A549 (cell line): ENCODE measurements at regions not wholly inside any gene's neighbourhood (a gene's known extent, or its start where the extent isn't known, plus 50 kb on each side); places are given as distances from the start of the nearest gene placed in this dataset.

Experiments
- ATAC-seq, 2 experiments: fragments of 200-7000 bp in 1 of 2; fragments of >200 bp in 1 of 2; cut with Nextera tagmentation in 1 of 2; cut with Tn5 transposase in 1 of 2; 3 replicates each; pipeline versions ENCODE4 v1.8.0 to v1.9.1; 2018 to 2020; ENCODE audit warnings: mild to moderate bottlenecking in 1 of 2, moderate library complexity in 1 of 2
- CTCF ChIA-PET: fragments of 300-600 bp; sonication (Branson Sonifier 250); formaldehyde crosslinking; extraction: SDS; loops from one replicate; lab custom pipeline; 2021; ENCODE audit warnings: antibody characterized with exemption, inconsistent platforms; lab: Yijun Ruan, JAX
- POLR2A ChIA-PET: fragments of 350-600 bp; formaldehyde crosslinking; extraction: SDS; loops from one replicate; lab custom pipeline; 2021; ENCODE audit warnings: antibody characterized with exemption, inconsistent platforms; lab: Yijun Ruan, JAX
- DNase-seq, 2 experiments: peaks; one replicate each; pipeline versions ENCODE4 v3.0.0 to v3.0.0-alpha.2; 2011 to 2016; ENCODE audit warnings: low read depth in 1 of 2, low spot score in 1 of 2
- FAIRE-seq: peaks from 2 replicates; lab custom pipeline; 2011; peaks lifted over from hg19 to GRCh38; lab: Jason Lieb, UNC
- H3K27ac ChIP-seq, 2 experiments: fragments of >200 bp; sonication (Bioruptor Twin); formaldehyde crosslinking; 3 replicates each; pipeline ENCODE4 v1.5.1; 2016 to 2017
- H3K4me1 ChIP-seq: fragments of >200 bp; sonication (Bioruptor Twin); formaldehyde crosslinking; 3 replicates; pipeline ENCODE4 v1.6.1; 2016
- H3K4me2 ChIP-seq: fragments of >200 bp; sonication (Bioruptor Twin); formaldehyde crosslinking; 3 replicates; pipeline ENCODE4 v1.6.1; 2016
- H3K4me3 ChIP-seq: fragments of >200 bp; sonication (Bioruptor Twin); formaldehyde crosslinking; 3 replicates; pipeline ENCODE4 v1.5.1; 2016
- H3K9me3 ChIP-seq: fragments of >200 bp; sonication (Bioruptor Twin); formaldehyde crosslinking; 3 replicates; pipeline ENCODE4 v1.6.1; 2016
- BCL3 ChIP-seq: fragments of >200 bp; sonication (Bioruptor Twin); formaldehyde crosslinking; IDR thresholded peaks from 3 replicates; pipeline ENCODE4 v1.6.1; 2016
- BHLHE40 ChIP-seq: IDR thresholded peaks from 2 replicates; pipeline ENCODE4 v1.6.1; 2012; ENCODE audit warnings: low read depth, low read length, inconsistent platforms
- CBX2 ChIP-seq: fragments of 200-600 bp; sonication (generic); IDR thresholded peaks from 2 replicates; pipeline ENCODE4 v1.6.1; 2016; ENCODE audit warnings: low read depth, mild to moderate bottlenecking, borderline replicate concordance
- CEBPB ChIP-seq, 2 experiments: fragments of >200 bp in 1 of 2; sonication (Bioruptor Twin) in 1 of 2; formaldehyde crosslinking in 1 of 2; IDR thresholded peaks; 2 replicates each; pipeline ENCODE4 v1.6.1; 2012 to 2016
- CHD2 ChIP-seq: fragments of 150-350 bp; IDR thresholded peaks from 2 replicates; pipeline ENCODE4 v1.6.1; 2014; ENCODE audit warnings: low read length; ENCODE audit not compliant: partially characterized antibody
- CHD4 ChIP-seq: fragments of 200-600 bp; sonication (generic); IDR thresholded peaks from 2 replicates; pipeline ENCODE4 v1.6.1; 2016; ENCODE audit warnings: antibody characterized with exemption, mild to moderate bottlenecking, borderline replicate concordance
- CTCF ChIP-seq: fragments of >200 bp; sonication (Bioruptor Twin); formaldehyde crosslinking; IDR thresholded peaks from 3 replicates; pipeline ENCODE4 v1.5.1; 2016
- EHF ChIP-seq: fragments of 250-450 bp; sonication (Bioruptor Pico); IDR thresholded peaks from 2 replicates; pipeline ENCODE4 v1.5.0; 2020; ENCODE audit warnings: mild to moderate bottlenecking
- EP300 ChIP-seq, 2 experiments: fragments of >200 bp; sonication (Bioruptor Twin); formaldehyde crosslinking; IDR thresholded peaks; 2 replicates in 1 of 2; 3 replicates in 1 of 2; pipeline ENCODE4 v1.6.1; 2016 to 2017
- FOSB ChIP-seq: fragments of 250-450 bp; sonication (Bioruptor Pico); IDR thresholded peaks from 2 replicates; pipeline ENCODE4 v1.5.0; 2020; ENCODE audit warnings: mild to moderate bottlenecking, moderate library complexity
- FOSL2 ChIP-seq, 2 experiments: fragments of 450-650 bp in 1 of 2; fragments of >200 bp in 1 of 2; sonication (Bioruptor Twin) in 1 of 2; formaldehyde crosslinking; IDR thresholded peaks; 2 replicates each; pipeline versions ENCODE4 v1.5.0 to v1.6.1; 2016 to 2020; ENCODE audit warnings: mild to moderate bottlenecking in 1 of 2, moderate library complexity in 1 of 2
- GATA3 ChIP-seq: IDR thresholded peaks from 2 replicates; pipeline ENCODE4 v1.6.1; 2012; ENCODE audit warnings: borderline replicate concordance
- HOXA7 ChIP-seq: fragments of 250-450 bp; sonication (Bioruptor Pico); IDR thresholded peaks from 2 replicates; pipeline ENCODE4 v1.5.0; 2020; ENCODE audit warnings: mild to moderate bottlenecking, moderate library complexity
- HOXB13 ChIP-seq: fragments of 250-450 bp; sonication (Bioruptor Pico); IDR thresholded peaks from 2 replicates; pipeline ENCODE4 v1.5.0; 2020; ENCODE audit warnings: low read depth, mild to moderate bottlenecking, moderate library complexity
- JUN ChIP-seq, 2 experiments: fragments of >200 bp; sonication (Bioruptor Twin); formaldehyde crosslinking; IDR thresholded peaks; 2 replicates in 1 of 2; 3 replicates in 1 of 2; pipeline ENCODE4 v1.6.1; 2016 to 2017
- JUNB ChIP-seq: fragments of >200 bp; sonication (Bioruptor Twin); formaldehyde crosslinking; IDR thresholded peaks from 2 replicates; pipeline ENCODE4 v1.6.1; 2016
- MAFK ChIP-seq: fragments of 450-650 bp; IDR thresholded peaks from 2 replicates; pipeline ENCODE4 v1.6.1; 2014; ENCODE audit not compliant: partially characterized antibody
- MAX ChIP-seq: IDR thresholded peaks from 2 replicates; pipeline ENCODE4 v1.6.1; 2012
- MAZ ChIP-seq: fragments of 150-350 bp; IDR thresholded peaks from 2 replicates; pipeline ENCODE4 v1.6.1; 2014; ENCODE audit warnings: antibody characterized with exemption, low read depth, low read length, borderline replicate concordance
- MYC ChIP-seq: IDR thresholded peaks from 2 replicates; pipeline ENCODE4 v1.6.1; 2012; ENCODE audit warnings: mild to moderate bottlenecking, inconsistent platforms, low read length, improper control_type of control experiment, borderline replicate concordance
- NFE2L2 ChIP-seq: fragments of 150-350 bp; conservative IDR thresholded peaks from 2 replicates; pipeline ENCODE4 v1.6.1; 2014; ENCODE audit warnings: low read length
- PBX3 ChIP-seq: IDR thresholded peaks from 2 replicates; pipeline ENCODE4 v1.6.1; 2012
- PHF8 ChIP-seq: fragments of 200-600 bp; sonication (generic); IDR thresholded peaks from 2 replicates; pipeline ENCODE4 v1.6.1; 2016; ENCODE audit warnings: low read depth, mild to moderate bottlenecking, antibody characterized with exemption, moderate library complexity, borderline replicate concordance
- POLR2A ChIP-seq: IDR thresholded peaks from 2 replicates; pipeline ENCODE4 v1.6.1; 2012; ENCODE audit warnings: mild to moderate bottlenecking, low read length
- POLR2AphosphoS2 ChIP-seq: conservative IDR thresholded peaks from 2 replicates; pipeline ENCODE4 v1.6.1; 2012; ENCODE audit warnings: low read length, improper control_type of control experiment, inconsistent platforms
- RARB ChIP-seq: fragments of 250-450 bp; sonication (Bioruptor Pico); IDR thresholded peaks from 2 replicates; pipeline ENCODE4 v1.8.0; 2021; ENCODE audit warnings: mild to moderate bottlenecking, moderate library complexity
- RCOR1 ChIP-seq: fragments of 150-350 bp; IDR thresholded peaks from 2 replicates; pipeline ENCODE4 v1.6.1; 2014; ENCODE audit warnings: antibody characterized with exemption, low read length, low read depth
- RFX5 ChIP-seq: fragments of 450-650 bp; IDR thresholded peaks from 2 replicates; pipeline ENCODE4 v1.7.1; 2014; ENCODE audit warnings: antibody characterized with exemption, mild to moderate bottlenecking, moderate library complexity
- SREBF2 ChIP-seq: fragments of 450-650 bp; IDR thresholded peaks from 2 replicates; pipeline ENCODE4 v1.6.1; 2014; ENCODE audit warnings: mild to moderate bottlenecking, moderate library complexity
- TFCP2L1 ChIP-seq: fragments of 250-450 bp; sonication (Bioruptor Pico); IDR thresholded peaks from 2 replicates; pipeline ENCODE4 v1.5.0; 2021; ENCODE audit warnings: mild to moderate bottlenecking
- TP53 ChIP-seq: fragments of 250-450 bp; sonication (Bioruptor Pico); IDR thresholded peaks from 2 replicates; pipeline ENCODE4 v1.5.0; 2021; ENCODE audit warnings: mild to moderate bottlenecking, moderate library complexity
- ZFP36 ChIP-seq: fragments of 450-650 bp; IDR thresholded peaks from 2 replicates; pipeline ENCODE4 v1.6.1; 2014; ENCODE audit warnings: borderline replicate concordance; ENCODE audit not compliant: partially characterized antibody
- ZNF302 ChIP-seq: fragments of 250-450 bp; sonication (Bioruptor Pico); IDR thresholded peaks from 2 replicates; pipeline ENCODE4 v1.9.0; 2021; ENCODE audit warnings: inconsistent platforms, mild to moderate bottlenecking, moderate library complexity
- WGBS: methylation state at CpG from one replicate; pipeline ENCODE4 v1.1.6; 2017; ENCODE audit errors: missing lambda C conversion rate; 5-methylcytosine and 5-hydroxymethylcytosine counted together

- DNase-seq: no peak
- Histone ChIP-seq H3K27ac (no peak overlapping the region), H3K4me3 (no peak overlapping the region), H3K4me1 (no peaks in the 10 kb centered on the region)
- ChIA-PET POLR2A (no interaction called here), CTCF (no interaction called here)
- ATAC-seq: no peak
- TF ChIP-seq MAZ (no peak), EHF (CRISPR knock-in tag) (no peak), BCL3 (no peak), ZNF302 (CRISPR knock-in tag) (no peak), CHD4 (no peak), JUNB (no peak), TP53 (CRISPR knock-in tag) (no peak), HOXB13 (CRISPR knock-in tag) (no peak), EP300 (IDR thresholded peaks at IDR 0.05) (no peak), TFCP2L1 (no peak), GATA3 (no peak), HOXA7 (no peak), RFX5 (no peak), RARB (CRISPR knock-in tag) (no peak), CHD2 (no peak), PHF8 (no peak), BHLHE40 (no peak), CEBPB (IDR thresholded peaks at IDR 0.05) (no peak)
- TF ChIP-seq, all 56 proteins: peak for 0
- Histone ChIP-seq H3K4me2 (no peak overlapping the region), H3K9me3 (no peaks in the 10 kb centered on the region)
- 30% methylated on average over 3 of the region's 3 CpGs for WGBS
- FAIRE-seq: no peak
Observed at GRCh38 chr14:56512521-56512920, 67.1 kb upstream of the TMEM260 start.

GRCh38 chr14:56514663-56515371 is 64.8 kb upstream of the TMEM260 start:
- Histone ChIP-seq H3K4me1 (no peaks in the 10 kb centered on the region), H3K27ac (no peak overlapping the region), H3K4me2 (no peak overlapping the region), H3K9me3 (no peaks in the 10 kb centered on the region), H3K4me3 (no peak overlapping the region)
- TF ChIP-seq RCOR1: no peak
- TF ChIP-seq FOSL2 (IDR thresholded peaks at IDR 0.05): no peak
- peak; percentile 56 for TF ChIP-seq FOSL2 (CRISPR knock-in tag; IDR thresholded peaks at IDR 0.05)
- POLR2A ChIA-PET: no interaction called here
- CTCF ChIA-PET: interaction anchor here (0.6 to 2.2 kb wide), 5 partner anchors 11 to 802 kb away, joined by 4 to 9 read pairs (median 6); no protein-coding TSS in a partner anchor
- FAIRE-seq (no peak), DNase-seq (peak in 1 of 2 experiments; percentile 16), ATAC-seq (peak in 1 of 2 experiments; percentile 51; a peak in 2 of 6 replicates)
- 38% methylated on average over 14 of the region's 14 CpGs for WGBS

GRCh38 chr14:56515739-56516138 is 63.9 kb upstream of the TMEM260 start:
- Histone ChIP-seq H3K4me2 (no peak overlapping the region), H3K9me3 (no peaks in the 10 kb centered on the region), H3K4me1 (no peaks in the 10 kb centered on the region), H3K4me3 (no peak overlapping the region), H3K27ac (no peak overlapping the region)
- POLR2A ChIA-PET: no interaction called here
- WGBS: 39% methylated on average over 2 of the region's 2 CpGs
- ATAC-seq (no peak), FAIRE-seq (peak; percentile 46), DNase-seq (no peak)
- CTCF ChIA-PET: interaction anchor here (0.6 to 2.2 kb wide), 5 partner anchors 10 to 722 kb away, joined by 4 to 9 read pairs (median 6); no protein-coding TSS in a partner anchor
- TF ChIP-seq SREBF2 (no peak), MAX (no peak), RFX5 (no peak), CTCF (no peak), ZFP36 (no peak), RARB (CRISPR knock-in tag) (no peak), POLR2A (no peak), TFCP2L1 (no peak), PBX3 (no peak), PHF8 (no peak), JUN (IDR thresholded peaks at IDR 0.05) (no peak), FOSL2 (IDR thresholded peaks at IDR 0.05) (no peak), FOSL2 (CRISPR knock-in tag; IDR thresholded peaks at IDR 0.05) (no peak), CBX2 (no peak), NFE2L2 (no peak), MYC (no peak), FOSB (CRISPR knock-in tag) (no peak), POLR2AphosphoS2 (no peak), RCOR1 (no peak), MAFK (no peak)
